Vagina (tissue), 2 donors: ENCODE measurements at regions not wholly inside any gene's neighbourhood (a gene's known extent, or its start where the extent isn't known, plus 50 kb on each side); places are given as distances from the start of the nearest gene placed in this dataset.

ENCODE experiments used
- POLR2A ChIP-seq, 2 donors: fragments of 450-650 bp; IDR thresholded peaks; one replicate each; pipeline ENCODE4 v1.6.1; 2017; ENCODE audit warnings: antibody characterized with exemption in 2 of 2, mild to moderate bottlenecking in 2 of 2, moderate library complexity in 2 of 2
- POLR2AphosphoS5 ChIP-seq, 2 donors: sonication (generic); formaldehyde crosslinking; IDR thresholded peaks; one replicate each; pipeline ENCODE4 v1.9.0; 2017; ENCODE audit warnings: antibody characterized with exemption in 2 of 2, mild to moderate bottlenecking in 2 of 2, low read depth in 1 of 2; ENCODE audit not compliant: insufficient read depth in 1 of 2
- TF ChIP-seq, protein P1 (sequence below), 3 experiments: fragments of 450-650 bp in 2 of 3; fragments of 200-600 bp in 1 of 3; sonication (generic) in 1 of 3; IDR thresholded peaks; one replicate each; pipeline ENCODE4 v1.5.1; 2017 to 2019; ENCODE audit warnings: antibody characterized with exemption in 3 of 3, mild to moderate bottlenecking in 2 of 3, moderate library complexity in 2 of 3

DNA sequence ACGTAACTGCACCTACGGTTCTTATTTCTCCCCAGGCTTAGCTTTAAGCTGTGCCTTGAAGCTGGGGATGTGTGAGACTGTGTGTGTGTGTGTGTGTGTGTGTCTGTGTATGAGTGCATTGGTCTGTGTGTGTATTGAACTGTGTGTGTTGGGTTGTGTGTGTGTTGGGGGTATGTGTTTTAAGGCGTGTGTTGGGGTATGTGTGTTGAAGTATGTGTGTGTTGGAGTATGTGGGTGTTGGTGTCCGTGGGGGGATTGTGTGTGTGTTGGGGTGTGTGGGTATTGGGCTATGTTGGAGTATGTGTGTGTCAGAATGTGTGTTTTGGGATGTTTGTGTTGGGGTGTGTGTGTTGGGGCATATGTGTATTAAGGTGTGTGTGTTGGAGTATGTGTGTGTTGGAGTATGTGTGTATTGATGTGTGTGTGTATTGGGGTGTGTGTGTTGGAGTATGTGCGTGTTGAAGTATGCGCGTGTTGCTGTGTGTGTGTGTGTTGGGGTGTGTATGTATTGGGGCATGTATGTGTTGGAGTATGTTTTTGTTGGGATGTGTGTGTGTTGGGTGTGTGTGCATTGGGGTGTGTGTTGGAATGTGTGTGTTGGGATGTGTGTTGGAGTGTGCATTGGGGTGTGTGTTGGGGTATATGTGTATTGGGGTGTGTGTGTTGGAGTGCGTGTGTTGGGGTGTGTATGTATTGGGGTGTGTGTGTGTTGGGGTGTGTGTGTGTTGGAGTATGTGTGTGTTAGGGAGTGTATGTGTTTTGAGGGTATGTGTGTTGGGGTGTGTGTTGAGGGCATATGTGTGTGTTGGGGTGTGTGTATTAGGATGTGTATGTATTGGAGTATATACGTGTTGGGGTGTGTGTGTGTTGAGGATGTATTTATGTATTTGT lies 76.4 kb downstream of the LSM3 start:
- TF ChIP-seq POLR2A (IDR thresholded peaks at IDR 0.05), result no peak
- TF ChIP-seq, protein P1, sequence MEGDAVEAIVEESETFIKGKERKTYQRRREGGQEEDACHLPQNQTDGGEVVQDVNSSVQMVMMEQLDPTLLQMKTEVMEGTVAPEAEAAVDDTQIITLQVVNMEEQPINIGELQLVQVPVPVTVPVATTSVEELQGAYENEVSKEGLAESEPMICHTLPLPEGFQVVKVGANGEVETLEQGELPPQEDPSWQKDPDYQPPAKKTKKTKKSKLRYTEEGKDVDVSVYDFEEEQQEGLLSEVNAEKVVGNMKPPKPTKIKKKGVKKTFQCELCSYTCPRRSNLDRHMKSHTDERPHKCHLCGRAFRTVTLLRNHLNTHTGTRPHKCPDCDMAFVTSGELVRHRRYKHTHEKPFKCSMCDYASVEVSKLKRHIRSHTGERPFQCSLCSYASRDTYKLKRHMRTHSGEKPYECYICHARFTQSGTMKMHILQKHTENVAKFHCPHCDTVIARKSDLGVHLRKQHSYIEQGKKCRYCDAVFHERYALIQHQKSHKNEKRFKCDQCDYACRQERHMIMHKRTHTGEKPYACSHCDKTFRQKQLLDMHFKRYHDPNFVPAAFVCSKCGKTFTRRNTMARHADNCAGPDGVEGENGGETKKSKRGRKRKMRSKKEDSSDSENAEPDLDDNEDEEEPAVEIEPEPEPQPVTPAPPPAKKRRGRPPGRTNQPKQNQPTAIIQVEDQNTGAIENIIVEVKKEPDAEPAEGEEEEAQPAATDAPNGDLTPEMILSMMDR (IDR thresholded peaks at IDR 0.05), result no peak
- TF ChIP-seq POLR2AphosphoS5 (IDR thresholded peaks at IDR 0.05; ENCODE audit: insufficient read depth in 1 of 2, low read depth in 1 of 2), result no peak
